GM19397 (cell line): ENCODE measurements at regions not wholly inside any gene's neighbourhood (a gene's known extent, or its start where the extent isn't known, plus 50 kb on each side); places are given as distances from the start of the nearest gene placed in this dataset.

Experiments
- ATAC-seq: cut with Tn5 transposase; IDR thresholded peaks from one replicate; pipeline ENCODE4 v1.9.1; 2021; ENCODE audit warnings: mild to moderate bottlenecking, moderate library complexity; ENCODE audit not compliant: unreplicated experiment

DNA sequence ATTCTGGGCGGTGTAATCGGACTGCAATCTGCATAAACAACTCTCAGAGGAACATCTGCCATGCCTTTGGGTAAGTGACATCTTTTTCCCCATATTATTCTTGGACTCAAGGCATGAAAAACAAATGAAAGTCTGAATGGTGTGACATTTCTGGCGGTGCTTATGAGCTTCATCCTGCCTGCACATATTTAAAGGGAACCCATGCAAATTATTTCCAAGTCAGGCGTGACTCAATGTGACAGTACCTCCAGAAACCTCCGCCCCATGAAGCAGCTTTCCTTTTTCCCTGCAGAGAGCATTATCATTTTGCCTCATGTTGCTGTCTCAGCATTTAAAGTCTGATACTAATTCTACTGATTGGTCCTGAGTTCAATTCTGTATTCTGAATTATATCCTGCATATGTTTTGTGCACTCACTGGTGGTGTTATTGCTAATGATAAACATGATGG lies 585.4 kb downstream of the SNAPC1 start:
- no peak for ATAC-seq

- ATAC-seq, result no peak
Observed at GRCh38 chr14:62357362-62357761, 595.1 kb downstream of the SNAPC1 start.

- ATAC-seq, result no peak
Observed at GRCh38 chr14:62364161-62364560, 601.9 kb downstream of the SNAPC1 start.

GRCh38 chr14:62364800-62365280 lies 602.6 kb downstream of the SNAPC1 start:
- ATAC-seq, result no peak

- no peak for ATAC-seq
Observed at GRCh38 chr14:62369919-62370560, 607.8 kb downstream of the SNAPC1 start.

DNA sequence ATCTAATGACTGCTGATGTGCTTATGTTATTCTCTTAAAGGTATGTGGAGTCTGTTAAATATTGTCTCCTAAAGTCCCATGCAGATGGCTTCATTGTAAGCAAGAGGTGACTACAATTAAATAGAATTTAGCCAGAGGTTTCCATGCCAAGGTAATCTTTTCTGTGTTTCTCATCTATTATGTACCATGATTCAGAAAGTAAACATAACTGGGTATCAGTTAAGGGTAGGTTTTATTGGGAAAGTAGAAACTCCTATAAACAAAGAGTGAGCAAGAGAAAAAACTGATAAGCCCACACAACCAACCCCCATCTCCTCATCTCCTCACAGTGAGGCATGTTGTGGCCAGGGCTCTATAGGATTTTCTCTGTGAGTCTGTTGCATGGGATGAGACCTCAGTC lies 611.7 kb downstream of the SNAPC1 start:
- no peak for ATAC-seq

DNA sequence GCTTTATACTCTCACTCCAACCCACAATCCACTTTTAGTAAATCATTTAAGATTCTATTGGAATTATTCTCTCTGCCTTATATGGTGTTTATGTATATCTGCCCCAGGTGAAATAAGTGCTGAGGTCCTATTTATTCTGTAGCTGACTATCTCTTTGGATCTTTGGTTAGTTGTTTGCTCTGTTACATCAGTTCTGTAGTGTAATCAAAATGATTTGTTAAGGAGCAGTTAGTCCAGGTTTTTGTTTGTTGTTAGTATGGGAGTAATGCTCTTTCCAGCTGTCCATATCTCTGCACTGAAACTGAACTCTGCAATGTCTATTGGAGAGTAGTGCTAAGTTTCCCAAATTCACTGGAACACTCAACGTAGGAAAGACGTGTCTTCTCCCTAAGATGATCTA lies 615.8 kb downstream of the SNAPC1 start:
- ATAC-seq, result no peak

GRCh38 chr14:62381311-62382070 lies 619.3 kb downstream of the SNAPC1 start:
- ATAC-seq, result no peak

DNA sequence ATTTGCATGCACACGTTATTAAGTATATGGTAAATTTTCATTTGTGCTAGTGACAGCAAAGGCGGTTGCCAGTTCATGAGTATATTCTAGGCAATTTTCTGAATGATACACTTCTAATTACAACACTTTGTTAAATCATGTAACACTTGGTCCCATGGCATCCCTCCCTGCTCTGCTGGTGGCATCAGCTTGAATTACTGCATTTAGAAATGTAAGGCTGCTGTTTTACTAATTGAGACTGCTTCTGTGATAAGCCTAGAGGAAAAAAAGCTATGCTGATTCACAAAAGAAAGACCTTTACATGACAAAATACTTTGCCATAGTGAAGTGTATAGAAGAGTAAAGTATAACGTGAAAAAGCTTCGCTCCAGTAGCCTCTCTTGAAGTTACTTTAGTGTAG lies 636.1 kb downstream of the KCNH5 start:
- ATAC-seq, result no peak

GRCh38 chr14:62409626-62410300 lies 635.5 kb downstream of the KCNH5 start:
- ATAC-seq, result no peak

GRCh38 chr14:62420847-62421246 lies 624.4 kb downstream of the KCNH5 start:
- no peak for ATAC-seq

DNA sequence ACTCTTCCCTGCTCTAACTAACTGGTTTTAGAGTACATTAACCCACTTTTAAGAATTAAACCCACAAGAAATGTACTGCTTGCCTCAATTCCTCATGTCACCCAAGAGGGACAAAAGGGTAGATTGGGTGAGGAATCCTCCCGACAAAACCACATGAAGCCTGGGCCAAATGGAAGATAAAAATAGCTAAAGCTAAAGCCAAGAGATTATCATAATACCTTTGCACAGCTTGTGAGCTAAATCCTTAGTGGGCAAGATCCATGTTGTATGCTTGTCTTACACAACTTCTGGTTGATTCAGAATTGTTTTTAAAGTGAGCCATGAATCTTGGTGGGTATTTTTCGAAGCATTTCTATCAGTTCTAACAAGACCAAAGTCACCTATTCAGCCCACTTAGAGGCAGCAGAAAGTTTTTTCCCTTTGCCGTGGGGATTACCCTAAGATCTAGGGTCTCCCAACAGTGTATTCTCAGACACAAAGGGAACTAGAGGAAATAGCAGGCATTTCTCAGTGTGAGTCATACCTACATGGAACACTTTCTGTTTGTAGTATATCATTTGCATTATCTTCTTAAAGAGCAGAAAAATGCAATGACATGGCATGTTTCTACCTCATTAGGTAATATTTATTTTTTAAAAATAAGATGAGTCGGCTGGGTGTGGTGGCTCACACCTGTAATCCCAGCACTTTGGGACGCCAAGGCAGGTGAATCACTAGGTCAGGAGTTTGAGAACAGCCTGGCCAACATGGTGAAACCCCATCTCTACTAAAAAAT lies 616.6 kb downstream of the KCNH5 start:
- no peak for ATAC-seq

- ATAC-seq, result no peak
Observed at GRCh38 chr14:62429683-62430082, 615.6 kb downstream of the KCNH5 start.

- ATAC-seq, result no peak
Observed at GRCh38 chr14:62431496-62431895, 613.8 kb downstream of the KCNH5 start.

DNA sequence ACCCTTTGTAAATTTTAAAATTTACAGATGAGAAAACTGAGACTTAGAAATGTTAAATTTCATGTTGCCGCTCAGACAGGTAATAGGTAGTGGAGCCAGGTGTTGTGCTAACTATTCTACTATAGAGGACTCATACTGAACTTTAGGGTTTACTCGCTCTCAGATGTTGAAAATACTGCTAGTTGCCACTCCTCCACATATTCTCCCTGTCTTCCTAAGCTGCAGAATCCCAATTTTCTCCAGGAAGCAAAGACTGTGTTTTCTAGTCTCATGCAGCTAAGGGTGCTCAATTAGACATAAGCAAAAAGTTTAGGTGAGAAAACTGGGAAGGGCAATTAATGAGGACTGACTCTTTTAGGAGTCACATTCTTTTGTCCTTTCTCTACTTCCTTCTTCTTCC lies 612.3 kb downstream of the KCNH5 start:
- no peak for ATAC-seq

DNA sequence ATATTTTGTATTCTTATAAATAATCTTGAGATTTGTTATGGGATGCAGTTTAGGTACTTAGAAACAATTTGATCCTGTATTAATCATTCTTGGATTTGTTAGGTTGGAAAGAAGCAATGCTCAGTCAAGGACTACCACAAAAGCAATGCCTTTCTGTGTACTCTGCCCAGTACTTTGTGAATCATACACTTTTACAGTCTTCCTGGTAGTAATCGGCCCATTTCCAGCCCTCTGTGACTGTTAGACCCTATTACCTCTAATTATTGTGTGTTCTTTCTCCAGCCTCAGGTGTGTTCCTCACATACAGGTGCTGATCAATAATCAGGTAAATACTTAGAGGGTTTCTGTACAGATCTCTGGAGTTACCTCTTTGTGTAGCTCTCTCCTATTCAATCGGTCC lies 609.0 kb downstream of the KCNH5 start:
- ATAC-seq, result no peak

DNA sequence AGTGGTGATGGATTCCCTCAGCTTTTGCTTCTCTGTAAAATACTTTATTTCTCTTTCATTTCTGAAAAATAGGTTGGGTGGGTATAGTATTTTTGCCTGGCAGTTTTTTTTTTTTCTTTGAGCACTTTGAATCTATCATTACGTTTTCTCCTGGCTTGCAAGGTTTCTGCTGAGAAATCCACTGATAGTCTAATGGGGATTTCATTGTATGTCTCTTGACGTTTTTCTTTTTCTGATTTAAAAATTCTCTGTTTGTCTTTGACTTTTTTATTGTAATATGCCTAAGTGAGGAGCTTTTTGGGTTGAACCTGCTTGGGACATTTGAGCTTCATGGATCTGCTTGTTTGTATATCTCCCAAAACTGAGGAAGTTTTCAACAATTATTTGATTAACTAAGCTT lies 606.0 kb downstream of the KCNH5 start:
- ATAC-seq, result no peak

- ATAC-seq, result no peak
Observed at GRCh38 chr14:62443796-62444195, 601.5 kb downstream of the KCNH5 start.

GRCh38 chr14:62445570-62445969 lies 599.7 kb downstream of the KCNH5 start:
- ATAC-seq, result no peak

- ATAC-seq, result no peak
Observed at GRCh38 chr14:62451221-62451620, 594.0 kb downstream of the KCNH5 start.

DNA sequence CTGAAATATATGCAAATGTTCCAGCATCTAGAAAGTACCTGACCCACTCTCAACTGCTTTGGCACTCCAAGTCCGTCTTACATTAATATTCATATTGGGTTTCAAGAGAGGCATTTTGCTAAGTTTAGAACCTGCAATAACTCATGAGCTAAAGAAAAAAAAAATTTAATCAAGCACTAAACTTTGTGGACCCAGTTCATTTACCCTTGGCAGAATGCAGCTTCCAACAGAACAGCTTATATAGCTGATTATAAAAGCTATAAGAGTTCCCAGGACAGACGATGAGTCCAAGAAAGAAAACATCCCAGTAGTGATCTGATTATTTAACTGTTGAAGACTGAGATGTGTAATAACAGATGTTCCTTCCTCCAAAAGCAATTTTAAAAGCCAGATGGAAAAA lies 592.0 kb downstream of the KCNH5 start:
- ATAC-seq, result no peak
